Activated CD8-positive, alpha-beta T cell treated with anti-CD3 and anti-CD28 coated beads for 36 hours (primary cell): ENCODE measurements at regions not wholly inside any gene's neighbourhood (a gene's known extent, or its start where the extent isn't known, plus 50 kb on each side); places are given as distances from the start of the nearest gene placed in this dataset.

Source experiments
- ATAC-seq: fragments of 200-7000 bp; cut with Tn5 transposase; one replicate; pipeline ENCODE4 v1.10.0; 2021; ENCODE audit warnings: mild to moderate bottlenecking, moderate library complexity
- CTCF ChIA-PET: fragments of 350-600 bp; sonication (Branson Sonifier 250); formaldehyde crosslinking; loops from one replicate; lab custom pipeline; 2021; ENCODE audit warnings: antibody characterized with exemption; lab: Charles Lee
- POLR2A ChIA-PET: fragments of 350-600 bp; sonication (Branson Sonifier 250); formaldehyde crosslinking; loops from one replicate; lab custom pipeline; 2021; ENCODE audit warnings: antibody characterized with exemption; lab: Charles Lee
- DNase-seq: peaks from one replicate; pipeline ENCODE4 v3.0.0-alpha.2; 2020
- H3K27ac Mint-ChIP-seq: one replicate; pipeline ENCODE4 v1.8.0; 2021; ENCODE audit warnings: mild to moderate bottlenecking, mixed read lengths
- H3K27me3 Mint-ChIP-seq: one replicate; pipeline ENCODE4 v1.8.0; 2021; ENCODE audit warnings: mixed read lengths
- H3K36me3 Mint-ChIP-seq: one replicate; pipeline ENCODE4 v1.8.0; 2021; ENCODE audit warnings: low read depth, mixed read lengths
- H3K4me1 Mint-ChIP-seq: one replicate; pipeline ENCODE4 v1.8.0; 2021; ENCODE audit warnings: low read depth, mixed read lengths
- H3K4me3 Mint-ChIP-seq: one replicate; pipeline ENCODE4 v1.8.0; 2021; ENCODE audit warnings: mild to moderate bottlenecking, moderate library complexity, mixed read lengths
- H3K9me3 Mint-ChIP-seq: one replicate; pipeline ENCODE4 v1.8.0; 2021; ENCODE audit warnings: mixed read lengths
- CTCF ChIP-seq: fragments of 200-600 bp; IDR thresholded peaks from one replicate; pipeline ENCODE4 v1.8.0; 2022; ENCODE audit warnings: antibody characterized with exemption, mild to moderate bottlenecking
- intact Hi-C: fragments of 100-400 bp; cut with micrococcal nuclease; formaldehyde crosslinking; loops from one replicate; pipeline ENCODE4 v1.10.0; 2022

- H3K36me3 Mint-ChIP-seq = no peaks in the 10 kb centered on the region
- no peaks in the 10 kb centered on the region for H3K9me3 Mint-ChIP-seq
- no peak for TF ChIP-seq CTCF
- no peaks in the 10 kb centered on the region for H3K4me1 Mint-ChIP-seq
- H3K27ac Mint-ChIP-seq = no peak overlapping the region
- intact Hi-C loops = no loop called here
- H3K4me3 Mint-ChIP-seq = no peak overlapping the region
- H3K27me3 Mint-ChIP-seq = no peaks in the 10 kb centered on the region
- CTCF ChIA-PET = no interaction called here
- no peak for ATAC-seq
- POLR2A ChIA-PET = no interaction called here
- no peak for DNase-seq
Measured at GRCh38 chr6:18752278-18753068, 365.3 kb downstream of the RNF144B start.

- Mint-ChIP-seq H3K36me3 (no peaks in the 10 kb centered on the region), H3K4me1 (no peaks in the 10 kb centered on the region), H3K4me3 (no peak overlapping the region), H3K27ac (no peak overlapping the region), H3K27me3 (no peaks in the 10 kb centered on the region), H3K9me3 (no peaks in the 10 kb centered on the region)
- intact Hi-C loops = no loop called here
- no peak for TF ChIP-seq CTCF
- no peak for DNase-seq
- POLR2A ChIA-PET = no interaction called here
- CTCF ChIA-PET = no interaction called here
- no peak for ATAC-seq
Measured at GRCh38 chr6:18753076-18753475, 365.9 kb downstream of the RNF144B start.

GRCh38 chr6:18763086-18763485, 375.9 kb downstream of the RNF144B start:
- ChIA-PET CTCF (no interaction called here), POLR2A (no interaction called here)
- H3K27me3 Mint-ChIP-seq = peaks cover 1% of the 10 kb centered on the region
- no peak overlapping the region for H3K27ac Mint-ChIP-seq
- ATAC-seq = no peak
- no peak overlapping the region for H3K4me3 Mint-ChIP-seq
- no peak for TF ChIP-seq CTCF
- H3K9me3 Mint-ChIP-seq = no peaks in the 10 kb centered on the region
- intact Hi-C loops = no loop called here
- H3K4me1 Mint-ChIP-seq = no peaks in the 10 kb centered on the region
- no peaks in the 10 kb centered on the region for H3K36me3 Mint-ChIP-seq
- DNase-seq = no peak

GRCh38 chr6:18784794-18785193, 397.6 kb downstream of the RNF144B start:
- intact Hi-C loops = no loop called here
- ChIA-PET CTCF (no interaction called here), POLR2A (no interaction called here)
- no peak overlapping the region for H3K27ac Mint-ChIP-seq
- H3K4me1 Mint-ChIP-seq = no peaks in the 10 kb centered on the region
- ATAC-seq (no peak), DNase-seq (no peak)
- no peak overlapping the region for H3K4me3 Mint-ChIP-seq
- H3K9me3 Mint-ChIP-seq = peaks cover 7% of the 10 kb centered on the region
- no peak for TF ChIP-seq CTCF
- no peaks in the 10 kb centered on the region for H3K27me3 Mint-ChIP-seq
- H3K36me3 Mint-ChIP-seq = no peaks in the 10 kb centered on the region

GRCh38 chr6:18785810-18786490, 398.8 kb downstream of the RNF144B start:
- Mint-ChIP-seq H3K4me1 (no peaks in the 10 kb centered on the region), H3K27me3 (no peaks in the 10 kb centered on the region), H3K27ac (no peak overlapping the region), H3K9me3 (peaks cover 12% of the 10 kb centered on the region), H3K4me3 (no peak overlapping the region), H3K36me3 (no peaks in the 10 kb centered on the region)
- intact Hi-C loops = no loop called here
- no peak for DNase-seq
- CTCF ChIA-PET = no interaction called here
- no peak for TF ChIP-seq CTCF
- ATAC-seq = no peak
- POLR2A ChIA-PET = no interaction called here
